PC-3 (cell line): ENCODE measurements at regions not wholly inside any gene's neighbourhood (a gene's known extent, or its start where the extent isn't known, plus 50 kb on each side); places are given as distances from the start of the nearest gene placed in this dataset.

ENCODE experiments used
- ATAC-seq: fragments of 200-7000 bp; cut with Tn5 transposase; 2 replicates; pipeline ENCODE4 v1.9.1; 2020; ENCODE audit warnings: mild to moderate bottlenecking, moderate library complexity
- BruUV-seq: library from RNA; stranded (reverse); fragments of 400-500 nt; replicated peaks from 2 replicates; lab custom pipeline; 2021; lab: Mats Ljungman, UMichigan
- CTCF ChIA-PET: fragments of 300-600 bp; sonication (Branson Sonifier 250); formaldehyde crosslinking; loops from one replicate; lab custom pipeline; 2022; ENCODE audit warnings: antibody characterized with exemption; lab: Charles Lee
- POLR2A ChIA-PET: fragments of 300-600 bp; sonication (Branson Sonifier 250); formaldehyde crosslinking; loops from one replicate; lab custom pipeline; 2022; ENCODE audit warnings: antibody characterized with exemption; ENCODE audit not compliant: unreplicated experiment; lab: Charles Lee
- DNase-seq: peaks from one replicate; pipeline ENCODE4 v3.0.0-alpha.2; 2015
- H2AFZ ChIP-seq: fragments of 300-600 bp; sonication (generic); 2 replicates; pipeline ENCODE4 v1.6.0; 2016; ENCODE audit warnings: antibody characterized with exemption, low read length
- H3F3A ChIP-seq: fragments of 300-600 bp; sonication (generic); one replicate; pipeline ENCODE4 v1.6.0; 2017; ENCODE audit warnings: antibody characterized with exemption, low read length, control low read depth, mild to moderate bottlenecking; ENCODE audit not compliant: unreplicated experiment
- H3K27ac ChIP-seq: fragments of 300-600 bp; sonication (generic); 2 replicates; pipeline ENCODE4 v1.5.1; 2016; ENCODE audit warnings: mild to moderate bottlenecking, low read length
- H3K27me3 ChIP-seq: fragments of 300-600 bp; sonication (generic); 2 replicates; pipeline ENCODE4 v1.6.1; 2016; ENCODE audit warnings: low read length, mixed read lengths
- H3K36me3 ChIP-seq: fragments of 300-600 bp; sonication (generic); 2 replicates; pipeline ENCODE4 v1.6.1; 2016; ENCODE audit warnings: low read depth, mixed run types, low read length, mixed read lengths
- H3K4me1 ChIP-seq: fragments of 300-600 bp; sonication (generic); 2 replicates; pipeline ENCODE4 v1.5.1; 2016; ENCODE audit warnings: low read length; ENCODE audit not compliant: insufficient read depth
- H3K4me2 ChIP-seq: fragments of 300-600 bp; sonication (generic); 2 replicates; pipeline ENCODE4 v1.6.0; 2016; ENCODE audit warnings: low read length
- H3K4me3 ChIP-seq: fragments of 300-600 bp; sonication (generic); 2 replicates; pipeline ENCODE4 v1.5.1; 2016; ENCODE audit warnings: mild to moderate bottlenecking, low read length, mixed read lengths
- H3K79me2 ChIP-seq: fragments of 300-600 bp; sonication (generic); 2 replicates; pipeline ENCODE4 v1.6.1; 2017; ENCODE audit warnings: low read length, mixed read lengths
- H3K9ac ChIP-seq: fragments of 300-600 bp; sonication (generic); 2 replicates; pipeline ENCODE4 v1.6.0; 2016; ENCODE audit warnings: mild to moderate bottlenecking, low read length
- H3K9me2 ChIP-seq: fragments of 300-600 bp; sonication (generic); replicated peaks from 2 replicates; pipeline ENCODE4 v1.6.1; 2016; ENCODE audit warnings: mixed run types, low read length, mixed read lengths
- H3K9me3 ChIP-seq: fragments of 300-600 bp; sonication (generic); 2 replicates; pipeline ENCODE4 v1.6.1; 2016; ENCODE audit warnings: low read length, mixed read lengths
- H4K20me1 ChIP-seq: fragments of 300-600 bp; sonication (generic); 2 replicates; pipeline ENCODE4 v1.6.1; 2016; ENCODE audit warnings: low read length, mixed read lengths
- CTCF ChIP-seq: fragments of 300-600 bp; sonication (generic); conservative IDR thresholded peaks from 2 replicates; pipeline ENCODE4 v1.5.1; 2017; ENCODE audit warnings: antibody characterized with exemption, low read depth, mild to moderate bottlenecking, low read length
- EZH2 ChIP-seq: fragments of 300-600 bp; sonication (generic); IDR thresholded peaks from one replicate; pipeline ENCODE4 v1.6.1; 2017; ENCODE audit warnings: antibody characterized with exemption, mild to moderate bottlenecking, low read length; ENCODE audit not compliant: unreplicated experiment
- EZH2phosphoT487 ChIP-seq: fragments of 300-600 bp; sonication (generic); IDR thresholded peaks from 2 replicates; pipeline ENCODE4 v1.6.1; 2018; ENCODE audit warnings: mild to moderate bottlenecking, antibody characterized with exemption, low read length, borderline replicate concordance
- intact Hi-C: fragments of 100-400 bp; cut with micrococcal nuclease; formaldehyde crosslinking; loops from 2 replicates; pipeline ENCODE4 v1.9.0; 2023

- H3F3A ChIP-seq = no peaks in the 10 kb centered on the region
- no TSS peak for BruUV-seq
- H3K4me1 ChIP-seq = peaks cover 23% of the 10 kb centered on the region
- H2AFZ ChIP-seq = no peak overlapping the region
- H3K27me3 ChIP-seq = no peaks in the 10 kb centered on the region
- DNase-seq (no peak), ATAC-seq (no peak)
- TF ChIP-seq EZH2 = no peak
- no peak for TF ChIP-seq CTCF
- TF ChIP-seq EZH2phosphoT487 = no peak
- H3K4me3 ChIP-seq = no peak overlapping the region
- POLR2A ChIA-PET = no interaction called here
- no peaks in the 10 kb centered on the region for H3K36me3 ChIP-seq
- peak overlapping the region; percentile 74 for H3K9ac ChIP-seq
- H3K9me2 ChIP-seq = no peaks in the 10 kb centered on the region
- intact Hi-C loops = no loop called here
- peak overlapping the region; percentile 99 for H3K27ac ChIP-seq
- CTCF ChIA-PET = no interaction called here
- no peaks in the 10 kb centered on the region for H3K79me2 ChIP-seq
- H4K20me1 ChIP-seq = no peaks in the 10 kb centered on the region
- H3K4me2 ChIP-seq = no peak overlapping the region
- H3K9me3 ChIP-seq = no peaks in the 10 kb centered on the region
These were observed 857.3 kb downstream of the RNF144A start for GRCh38 chr2:7774481-7774880.

GRCh38 chr2:7777668-7778067, 860.5 kb downstream of the RNF144A start:
- no peak overlapping the region for H3K9ac ChIP-seq
- no peaks in the 10 kb centered on the region for H4K20me1 ChIP-seq
- no peaks in the 10 kb centered on the region for H3K27me3 ChIP-seq
- no TSS peak for BruUV-seq
- no peaks in the 10 kb centered on the region for H3K79me2 ChIP-seq
- H3K4me2 ChIP-seq = no peak overlapping the region
- H3K27ac ChIP-seq = no peak overlapping the region
- ATAC-seq (no peak), DNase-seq (no peak)
- H3K9me2 ChIP-seq = no peaks in the 10 kb centered on the region
- no peaks in the 10 kb centered on the region for H3F3A ChIP-seq
- intact Hi-C loops = no loop called here
- peaks cover 18% of the 10 kb centered on the region for H3K4me1 ChIP-seq
- CTCF ChIA-PET = no interaction called here
- H3K4me3 ChIP-seq = no peak overlapping the region
- POLR2A ChIA-PET = no interaction called here
- no peaks in the 10 kb centered on the region for H3K36me3 ChIP-seq
- TF ChIP-seq EZH2phosphoT487 = no peak
- TF ChIP-seq EZH2 = no peak
- no peak for TF ChIP-seq CTCF
- no peaks in the 10 kb centered on the region for H3K9me3 ChIP-seq
- no peak overlapping the region for H2AFZ ChIP-seq

- Histone ChIP-seq H3K27ac (no peak overlapping the region), H3K4me2 (no peak overlapping the region), H3K27me3 (no peaks in the 10 kb centered on the region), H4K20me1 (no peaks in the 10 kb centered on the region), H3K9me3 (no peaks in the 10 kb centered on the region), H3K4me1 (no peaks in the 10 kb centered on the region), H3F3A (no peaks in the 10 kb centered on the region), H3K9ac (no peak overlapping the region), H3K36me3 (no peaks in the 10 kb centered on the region), H3K9me2 (no peaks in the 10 kb centered on the region), H2AFZ (no peak overlapping the region), H3K79me2 (no peaks in the 10 kb centered on the region), H3K4me3 (no peak overlapping the region)
- ChIA-PET CTCF (no interaction called here), POLR2A (no interaction called here)
- intact Hi-C loops = no loop called here
- no peak for DNase-seq
- TF ChIP-seq EZH2phosphoT487 = no peak
- TF ChIP-seq EZH2 = no peak
- TF ChIP-seq CTCF = no peak
- no TSS peak for BruUV-seq
- ATAC-seq = no peak
These were observed 863.1 kb downstream of the RNF144A start for GRCh38 chr2:7780321-7780720.
